LoVo (cell line): ENCODE measurements at regions not wholly inside any gene's neighbourhood (a gene's known extent, or its start where the extent isn't known, plus 50 kb on each side); places are given as distances from the start of the nearest gene placed in this dataset.
"Not testable (repeated sequence)": the region's sequence is repeated elsewhere in the genome, so short reads cannot be mapped to it uniquely, and the experiment has no call there.

Experiments
- DNase-seq: peaks from one replicate; pipeline ENCODE4 v3.0.0-alpha.2; 2016; ENCODE audit warnings: low spot score

GRCh38 chr11:23569134-23569533, 708.9 kb upstream of the CCDC179 start:
- no peak for DNase-seq

GRCh38 chr11:23569547-23569946, 709.3 kb upstream of the CCDC179 start:
- DNase-seq, result no peak

- no peak for DNase-seq
These were observed 710.6 kb upstream of the CCDC179 start for GRCh38 chr11:23570828-23571227.

- no peak for DNase-seq
These were observed 713.2 kb upstream of the CCDC179 start for GRCh38 chr11:23573429-23573828.

GRCh38 chr11:23574149-23574548, 713.9 kb upstream of the CCDC179 start:
- no peak for DNase-seq

- no peak for DNase-seq
These were observed 717.0 kb upstream of the CCDC179 start for GRCh38 chr11:23577296-23577695.

- no peak for DNase-seq
These were observed 725.3 kb upstream of the CCDC179 start for GRCh38 chr11:23585416-23586104.

- DNase-seq, result no peak
These were observed 725.9 kb upstream of the CCDC179 start for GRCh38 chr11:23586173-23586572.

- DNase-seq, result no peak
These were observed 730.5 kb upstream of the CCDC179 start for GRCh38 chr11:23590596-23591308.

- DNase-seq, result no peak
These were observed 734.5 kb upstream of the CCDC179 start for GRCh38 chr11:23594755-23595154.

- no peak for DNase-seq
These were observed 744.7 kb upstream of the CCDC179 start for GRCh38 chr11:23604966-23605365.

- no peak for DNase-seq
These were observed 745.9 kb upstream of the CCDC179 start for GRCh38 chr11:23606191-23606590.

GRCh38 chr11:23611726-23612125, 751.5 kb upstream of the CCDC179 start:
- DNase-seq, result no peak

- no peak for DNase-seq
These were observed 760.3 kb upstream of the CCDC179 start for GRCh38 chr11:23620617-23621016.

- DNase-seq, result no peak
These were observed 772.0 kb upstream of the CCDC179 start for GRCh38 chr11:23632293-23632692.

- no peak for DNase-seq
These were observed 784.2 kb upstream of the CCDC179 start for GRCh38 chr11:23644443-23644842.

- DNase-seq, result not testable (repeated sequence)
These were observed 792.1 kb upstream of the CCDC179 start for GRCh38 chr11:23652336-23652735.

- DNase-seq, result no peak
These were observed 792.9 kb upstream of the CCDC179 start for GRCh38 chr11:23653071-23653675.

- DNase-seq, result no peak
These were observed 808.0 kb upstream of the CCDC179 start for GRCh38 chr11:23668324-23668723.

GRCh38 chr11:23673366-23673765, 813.1 kb upstream of the CCDC179 start:
- DNase-seq, result no peak

- no peak for DNase-seq
These were observed 814.6 kb upstream of the CCDC179 start for GRCh38 chr11:23674866-23675265.

- no peak for DNase-seq
These were observed 817.8 kb upstream of the LUZP2 start for GRCh38 chr11:23679041-23679440.

- no peak for DNase-seq
These were observed 816.9 kb upstream of the LUZP2 start for GRCh38 chr11:23679981-23680380.
